B cell (primary cell): ENCODE measurements at regions not wholly inside any gene's neighbourhood (a gene's known extent, or its start where the extent isn't known, plus 50 kb on each side); places are given as distances from the start of the nearest gene placed in this dataset.
"Not testable (repeated sequence)": the region's sequence is repeated elsewhere in the genome, so short reads cannot be mapped to it uniquely, and the experiment has no call there.

ENCODE experiments used
- ATAC-seq: fragments of 200-7000 bp; cut with Tn5 transposase; one replicate; pipeline ENCODE4 v1.10.0; 2021; ENCODE audit warnings: low read depth, mild to moderate bottlenecking, moderate number of reproducible peaks, moderate library complexity
- CTCF ChIA-PET: fragments of 350-600 bp; sonication (Branson Sonifier 250); formaldehyde crosslinking; loops from one replicate; lab custom pipeline; 2021; ENCODE audit warnings: antibody characterized with exemption, inconsistent platforms; lab: Charles Lee
- POLR2A ChIA-PET: fragments of 350-600 bp; sonication (Branson Sonifier 250); formaldehyde crosslinking; loops from one replicate; lab custom pipeline; 2021; ENCODE audit warnings: antibody characterized with exemption; lab: Charles Lee
- DNase-seq: peaks from one replicate; pipeline ENCODE4 v3.0.0; 2013
- H2AFZ ChIP-seq: 2 replicates; pipeline ENCODE4 v1.6.1; 2012; ENCODE audit warnings: mild to moderate bottlenecking, low read depth, low read length; ENCODE audit not compliant: insufficient read depth, poor library complexity, severe bottlenecking
- H3K27ac ChIP-seq, 2 donors: 1 replicate in 1 of 2; 2 replicates in 1 of 2; pipeline ENCODE4 v1.5.1; 2012 to 2013; ENCODE audit warnings: low read length in 2 of 2, mild to moderate bottlenecking in 2 of 2, moderate library complexity in 1 of 2
- H3K27me3 ChIP-seq, 4 experiments: fragments of 200-600 bp in 1 of 4; sonication (generic) in 1 of 4; replicated peaks in 1 of 4; 1 replicate in 2 of 4; 2 replicates in 2 of 4; pipeline versions ENCODE4 v1.6.1 to v1.7.0; 2013 to 2016; ENCODE audit warnings: low read length in 3 of 4, mild to moderate bottlenecking in 2 of 4, mixed read lengths in 1 of 4, moderate library complexity in 1 of 4; ENCODE audit not compliant: insufficient read depth in 4 of 4, control insufficient read depth in 3 of 4; ENCODE audit errors: control extremely low read depth in 1 of 4
- H3K36me3 ChIP-seq, 2 experiments: replicated peaks in 1 of 2; 1 replicate in 1 of 2; 2 replicates in 1 of 2; pipeline versions ENCODE4 v1.6.1 to v1.7.1; 2013; ENCODE audit warnings: low read length in 1 of 2; ENCODE audit not compliant: insufficient read depth in 2 of 2, control insufficient read depth in 1 of 2; ENCODE audit errors: control extremely low read depth in 1 of 2, extremely low read depth in 1 of 2
- H3K4me1 ChIP-seq, 2 donors: fragments of 200-600 bp in 1 of 2; sonication (generic) in 1 of 2; 1 replicate in 1 of 2; 2 replicates in 1 of 2; pipeline versions ENCODE4 v1.5.1 to v1.6.1; 2013 to 2017; ENCODE audit warnings: low read length in 2 of 2; ENCODE audit not compliant: control insufficient read depth in 2 of 2, insufficient read depth in 2 of 2
- H3K4me2 ChIP-seq: replicated peaks from 2 replicates; pipeline ENCODE3; 2012; ENCODE audit warnings: mild to moderate bottlenecking, low read depth, low read length; ENCODE audit not compliant: poor library complexity, severe bottlenecking
- H3K4me3 ChIP-seq, 5 experiments: fragments of 200-600 bp in 1 of 5; sonication (generic) in 1 of 5; 1 replicate in 3 of 5; 2 replicates in 2 of 5; pipeline versions ENCODE4 v1.5.1 to v1.7.0; 2011 to 2016; ENCODE audit warnings: low read length in 4 of 5, mild to moderate bottlenecking in 4 of 5, low read depth in 2 of 5, control low read depth in 1 of 5, moderate library complexity in 1 of 5; ENCODE audit not compliant: insufficient read depth in 1 of 5; ENCODE audit errors: control extremely low read depth in 1 of 5, extremely low read depth in 1 of 5
- H3K79me2 ChIP-seq: fragments of 200-600 bp; sonication (generic); one replicate; pipeline ENCODE4 v1.6.0; 2016; ENCODE audit warnings: low read length; ENCODE audit not compliant: control insufficient read depth, insufficient read depth
- H3K9ac ChIP-seq: fragments of 200-600 bp; sonication (generic); 2 replicates; pipeline ENCODE4 v1.6.1; 2017; ENCODE audit warnings: mild to moderate bottlenecking, low read length, moderate library complexity
- H3K9me3 ChIP-seq, 3 donors: one replicate each; pipeline versions ENCODE4 v1.6.1 to v1.7.1; 2013; ENCODE audit warnings: low read length in 2 of 3; ENCODE audit not compliant: control insufficient read depth in 2 of 3, insufficient read depth in 1 of 3; ENCODE audit errors: control extremely low read depth in 1 of 3
- H4K20me1 ChIP-seq: 2 replicates; pipeline ENCODE4 v1.6.0; 2012; ENCODE audit warnings: mild to moderate bottlenecking, low read length; ENCODE audit not compliant: insufficient read depth, control insufficient read depth, poor library complexity, severe bottlenecking
- H3K27ac Mint-ChIP-seq: one replicate; pipeline ENCODE4 v1.8.0; 2021; ENCODE audit warnings: mixed read lengths
- H3K27me3 Mint-ChIP-seq: one replicate; pipeline ENCODE4 v1.8.0; 2021; ENCODE audit warnings: mixed read lengths
- H3K4me1 Mint-ChIP-seq: one replicate; pipeline ENCODE4 v1.8.0; 2021; ENCODE audit warnings: mixed read lengths
- H3K4me3 Mint-ChIP-seq: one replicate; pipeline ENCODE4 v1.8.0; 2021; ENCODE audit warnings: mixed read lengths
- H3K9me3 Mint-ChIP-seq: one replicate; pipeline ENCODE4 v1.8.0; 2022; ENCODE audit warnings: mixed read lengths; ENCODE audit not compliant: insufficient read depth
- EZH2 ChIP-seq: IDR thresholded peaks from 2 replicates; pipeline ENCODE4 v1.6.1; 2012; ENCODE audit warnings: borderline replicate concordance, low read depth, mild to moderate bottlenecking, moderate library complexity, low read length; ENCODE audit not compliant: insufficient read depth, poor library complexity, severe bottlenecking
- WGBS: methylation state at CpG from one replicate; pipeline ENCODE4 v1.1.5; 2013; ENCODE audit warnings: missing lambda C conversion rate; ENCODE audit not compliant: insufficient coverage; 5-methylcytosine and 5-hydroxymethylcytosine counted together
- intact Hi-C: fragments of 100-400 bp; cut with micrococcal nuclease; formaldehyde crosslinking; loops from one replicate; pipeline ENCODE4 v1.10.0; 2022
- TF ChIP-seq, protein P1 (sequence below): fragments of 200-600 bp; IDR thresholded peaks from one replicate; pipeline ENCODE4 v1.8.0; 2022; ENCODE audit warnings: antibody characterized with exemption, mild to moderate bottlenecking

DNA sequence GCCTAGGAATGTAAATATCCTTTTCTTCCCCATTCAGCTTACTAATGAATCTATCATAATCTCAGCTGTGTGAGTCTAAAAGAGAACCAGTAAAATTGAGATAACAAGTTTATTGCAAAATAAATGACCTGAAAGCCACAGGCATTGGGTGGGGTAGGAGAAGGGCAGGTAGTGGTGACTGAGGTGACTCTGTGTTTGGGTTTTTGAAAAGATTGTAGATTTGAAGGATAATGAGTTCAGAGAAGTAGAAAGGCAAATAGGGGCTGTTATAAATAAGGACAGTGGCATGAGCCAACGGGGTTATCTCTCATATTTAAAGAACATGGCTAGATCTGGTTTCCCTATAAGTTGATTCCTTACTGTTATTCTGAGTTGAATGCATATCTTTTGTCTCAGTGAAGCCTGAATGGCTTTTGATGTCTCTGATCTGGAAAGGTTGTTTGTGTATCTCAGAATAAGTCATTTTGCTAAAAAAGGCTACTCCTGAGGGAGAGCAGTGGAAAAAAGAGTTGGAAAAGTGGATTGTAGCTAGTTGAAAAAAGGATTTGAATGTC is 92.3 kb upstream of the TPTE start:
- H3K27me3 Mint-ChIP-seq, POLR2A ChIA-PET: not testable (repeated sequence)

DNA sequence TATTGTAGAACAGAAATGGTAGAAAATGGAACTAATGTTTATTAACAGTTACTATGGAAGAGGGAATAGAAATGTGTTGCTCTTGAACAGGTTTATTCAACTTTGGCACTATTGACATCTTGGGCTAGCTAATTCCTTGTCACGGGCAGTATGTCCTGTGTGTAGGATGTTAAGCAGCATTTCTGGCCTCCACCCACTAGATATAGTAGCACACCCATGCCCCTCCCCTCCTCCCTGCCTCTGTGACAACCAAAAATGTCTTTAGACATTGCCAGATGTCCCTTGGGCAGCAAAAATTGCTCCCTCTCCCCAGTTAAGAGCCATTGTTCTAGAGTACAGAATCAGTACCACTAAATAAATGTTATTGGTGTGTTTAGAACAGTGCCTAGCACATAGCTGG is 91.4 kb upstream of the TPTE start:
- H3K27me3 Mint-ChIP-seq = no peaks in the 10 kb centered on the region
- no peak overlapping the region for H3K27ac ChIP-seq
- no peak for TF ChIP-seq EZH2
- TF ChIP-seq, protein P1, sequence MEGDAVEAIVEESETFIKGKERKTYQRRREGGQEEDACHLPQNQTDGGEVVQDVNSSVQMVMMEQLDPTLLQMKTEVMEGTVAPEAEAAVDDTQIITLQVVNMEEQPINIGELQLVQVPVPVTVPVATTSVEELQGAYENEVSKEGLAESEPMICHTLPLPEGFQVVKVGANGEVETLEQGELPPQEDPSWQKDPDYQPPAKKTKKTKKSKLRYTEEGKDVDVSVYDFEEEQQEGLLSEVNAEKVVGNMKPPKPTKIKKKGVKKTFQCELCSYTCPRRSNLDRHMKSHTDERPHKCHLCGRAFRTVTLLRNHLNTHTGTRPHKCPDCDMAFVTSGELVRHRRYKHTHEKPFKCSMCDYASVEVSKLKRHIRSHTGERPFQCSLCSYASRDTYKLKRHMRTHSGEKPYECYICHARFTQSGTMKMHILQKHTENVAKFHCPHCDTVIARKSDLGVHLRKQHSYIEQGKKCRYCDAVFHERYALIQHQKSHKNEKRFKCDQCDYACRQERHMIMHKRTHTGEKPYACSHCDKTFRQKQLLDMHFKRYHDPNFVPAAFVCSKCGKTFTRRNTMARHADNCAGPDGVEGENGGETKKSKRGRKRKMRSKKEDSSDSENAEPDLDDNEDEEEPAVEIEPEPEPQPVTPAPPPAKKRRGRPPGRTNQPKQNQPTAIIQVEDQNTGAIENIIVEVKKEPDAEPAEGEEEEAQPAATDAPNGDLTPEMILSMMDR = no peak
- H3K9me3 Mint-ChIP-seq = no peaks in the 10 kb centered on the region
- H3K4me3 ChIP-seq = no peak overlapping the region
- no peak overlapping the region for H3K4me3 Mint-ChIP-seq
- no peaks in the 10 kb centered on the region for H3K27me3 ChIP-seq
- H4K20me1 ChIP-seq = no peaks in the 10 kb centered on the region
- no peaks in the 10 kb centered on the region for H3K79me2 ChIP-seq
- H3K36me3 ChIP-seq = no peaks in the 10 kb centered on the region
- no peaks in the 10 kb centered on the region for H3K4me1 ChIP-seq
- no peak overlapping the region for H3K27ac Mint-ChIP-seq
- POLR2A ChIA-PET = no interaction called here
- H3K4me1 Mint-ChIP-seq = no peaks in the 10 kb centered on the region
- intact Hi-C loops = no loop called here
- H3K4me2 ChIP-seq = no peak overlapping the region
- WGBS = 72% methylated on average over 1 of the region's 1 CpG
- DNase-seq (no peak), ATAC-seq (no peak)
- H3K9me3 ChIP-seq = peaks cover 2 to 31% (median 21%) of the 10 kb centered on the region in 3 donors
- no peak overlapping the region for H2AFZ ChIP-seq
- no peak overlapping the region for H3K9ac ChIP-seq
- CTCF ChIA-PET = no interaction called here

More for the DNA sequence above, 92.3 kb upstream of the TPTE start:
- CTCF ChIA-PET, ATAC-seq, H3K4me1 ChIP-seq, H3K4me2 ChIP-seq, H4K20me1 ChIP-seq, H2AFZ ChIP-seq, H3K4me3 ChIP-seq, H3K4me1 Mint-ChIP-seq, H3K79me2 ChIP-seq, H3K9me3 Mint-ChIP-seq, H3K36me3 ChIP-seq, H3K4me3 Mint-ChIP-seq, H3K27ac Mint-ChIP-seq, H3K9ac ChIP-seq, H3K27ac ChIP-seq, intact Hi-C loops, H3K27me3 ChIP-seq, DNase-seq: not testable (repeated sequence)
- WGBS = 23% methylated on average over 1 of the region's 1 CpG
- H3K9me3 ChIP-seq = peaks cover 2 to 31% (median 21%) of the 10 kb centered on the region in 3 donors

DNA sequence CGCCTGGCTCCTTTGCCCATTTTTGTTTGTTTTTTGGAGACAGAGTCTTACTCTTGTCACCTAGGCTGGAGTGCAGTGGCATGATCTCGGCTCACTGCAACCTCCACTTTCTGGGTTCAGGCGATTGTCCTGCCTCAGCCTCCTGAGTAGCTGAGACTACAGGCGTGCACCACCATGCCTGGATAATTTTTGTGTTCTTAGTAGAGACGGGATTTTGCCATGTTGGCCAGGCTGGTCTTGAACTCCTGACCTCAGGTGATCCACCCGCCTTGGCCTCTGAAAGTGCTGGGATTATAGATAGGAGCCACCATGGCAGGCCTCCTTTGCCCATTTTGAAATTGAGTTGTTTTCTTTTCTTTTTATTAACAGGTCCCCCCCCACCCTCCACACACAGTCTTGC is 89.4 kb upstream of the TPTE start:
- ATAC-seq, H2AFZ ChIP-seq, H3K27me3 Mint-ChIP-seq, H3K4me1 ChIP-seq, H3K36me3 ChIP-seq, H3K4me1 Mint-ChIP-seq, CTCF ChIA-PET, H3K4me3 ChIP-seq, H3K4me2 ChIP-seq, H3K9ac ChIP-seq, intact Hi-C loops, H3K27ac ChIP-seq, H3K79me2 ChIP-seq, H4K20me1 ChIP-seq, H3K9me3 Mint-ChIP-seq, H3K27ac Mint-ChIP-seq, H3K27me3 ChIP-seq, DNase-seq, POLR2A ChIA-PET, H3K4me3 Mint-ChIP-seq: not testable (repeated sequence)
- H3K9me3 ChIP-seq = peaks cover 0 to 23% (median 18%) of the 10 kb centered on the region in 3 donors
- 67% methylated on average over 6 of the region's 6 CpGs for WGBS
